GM20431 (cell line): ENCODE measurements at regions not wholly inside any gene's neighbourhood (a gene's known extent, or its start where the extent isn't known, plus 50 kb on each side); places are given as distances from the start of the nearest gene placed in this dataset.

Experiments used
- in situ Hi-C: fragments of 300-500 bp; cut with MseI, MboI; formaldehyde crosslinking; loops from one replicate; pipeline ENCODE4 v1.15.0; 2020; ENCODE audit warnings: low sequenced_read_pairs; ENCODE audit not compliant: unreplicated experiment

DNA sequence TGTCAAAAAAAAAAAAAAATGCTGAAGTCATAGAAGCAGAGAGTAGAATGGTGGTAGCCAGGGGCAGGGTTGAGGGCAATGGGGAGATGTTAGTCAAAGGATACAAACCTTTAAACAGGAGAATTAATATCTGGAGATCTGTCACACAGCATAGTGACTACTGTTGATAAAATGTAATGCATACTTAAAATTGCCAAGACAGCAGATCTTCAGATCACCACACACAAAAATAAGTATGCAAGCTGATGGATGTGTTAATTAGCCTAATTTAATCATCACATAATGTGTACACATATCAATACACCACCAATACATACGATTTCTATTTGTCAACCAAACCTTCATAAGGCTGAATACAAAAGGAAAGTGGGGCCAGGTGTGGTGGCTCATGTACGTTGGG lies 83.5 kb upstream of the PHACTR3 start:
- in situ Hi-C loops, result no loop called here

- in situ Hi-C loops, result no loop called here
Observed at GRCh38 chr20:59525500-59526241, 78.7 kb upstream of the PHACTR3 start.

GRCh38 chr20:59526242-59527225 lies 77.8 kb upstream of the PHACTR3 start:
- in situ Hi-C loops, result no loop called here

GRCh38 chr20:59530782-59531181 lies 73.6 kb upstream of the PHACTR3 start:
- in situ Hi-C loops, result no loop called here

DNA sequence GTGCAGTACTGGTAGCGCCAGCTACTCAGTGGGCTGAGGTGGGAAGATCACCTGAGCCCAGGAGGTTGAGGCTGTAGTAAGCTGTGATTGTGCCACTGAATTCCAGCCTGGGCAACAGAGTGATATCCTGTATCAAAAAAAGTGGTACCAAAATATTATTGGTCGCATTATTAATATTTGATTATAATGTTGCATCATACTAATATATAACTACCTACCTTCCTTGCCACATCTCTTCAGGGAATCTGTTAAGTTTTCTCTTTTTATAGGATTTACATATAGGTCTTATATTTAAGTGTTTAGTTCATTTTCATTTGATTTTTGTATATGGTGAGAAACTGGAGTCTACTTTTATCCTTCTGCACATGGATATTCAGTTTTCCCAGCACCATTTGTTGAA lies 66.3 kb upstream of the PHACTR3 start:
- in situ Hi-C loops, result no loop called here

GRCh38 chr20:59547596-59547995 lies 56.7 kb upstream of the PHACTR3 start:
- in situ Hi-C loops, result no loop called here
